ENCODE measurements at regions not wholly inside any gene's neighbourhood (a gene's known extent, or its start where the extent isn't known, plus 50 kb on each side); places are given as distances from the start of the nearest gene placed in this dataset.
"Not testable (repeated sequence)": the region's sequence is repeated elsewhere in the genome, so short reads cannot be mapped to it uniquely, and the experiment has no call there.

DNA sequence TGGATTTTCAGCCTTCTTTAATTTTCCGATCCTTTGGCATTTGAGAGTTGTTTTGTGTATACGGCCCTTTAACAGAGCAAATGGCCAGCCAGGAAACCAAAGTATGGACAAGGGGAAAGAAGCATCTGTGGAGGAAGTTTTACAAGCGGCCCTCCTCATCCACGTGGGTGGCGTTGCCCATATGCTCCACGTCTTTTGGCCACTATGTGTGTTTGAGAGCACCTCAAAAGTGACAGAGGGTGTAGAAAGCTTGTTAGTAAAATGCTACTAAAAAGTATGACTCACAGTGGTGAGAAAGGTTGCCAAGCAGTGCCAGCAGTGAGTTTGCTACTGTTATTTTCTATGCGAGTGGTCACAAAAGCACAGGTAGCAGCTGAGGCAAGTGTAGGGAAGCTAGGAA, 451.8 kb upstream of the NPAP1 start:
- WGBS, 3 donors = 74 to 84% (median 81%) methylated on average over 7 of the region's 7 CpGs
- DNase-seq = no peak
- no peaks in the 10 kb centered on the region for H3K4me1 ChIP-seq (ENCODE audit: insufficient read depth)
- H3K27me3 ChIP-seq = no peaks in the 10 kb centered on the region
- TF ChIP-seq EP300 (IDR thresholded peaks at IDR 0.05) (no peak), POLR2A (IDR thresholded peaks at IDR 0.05) (no peak)
- TF ChIP-seq, protein P1, sequence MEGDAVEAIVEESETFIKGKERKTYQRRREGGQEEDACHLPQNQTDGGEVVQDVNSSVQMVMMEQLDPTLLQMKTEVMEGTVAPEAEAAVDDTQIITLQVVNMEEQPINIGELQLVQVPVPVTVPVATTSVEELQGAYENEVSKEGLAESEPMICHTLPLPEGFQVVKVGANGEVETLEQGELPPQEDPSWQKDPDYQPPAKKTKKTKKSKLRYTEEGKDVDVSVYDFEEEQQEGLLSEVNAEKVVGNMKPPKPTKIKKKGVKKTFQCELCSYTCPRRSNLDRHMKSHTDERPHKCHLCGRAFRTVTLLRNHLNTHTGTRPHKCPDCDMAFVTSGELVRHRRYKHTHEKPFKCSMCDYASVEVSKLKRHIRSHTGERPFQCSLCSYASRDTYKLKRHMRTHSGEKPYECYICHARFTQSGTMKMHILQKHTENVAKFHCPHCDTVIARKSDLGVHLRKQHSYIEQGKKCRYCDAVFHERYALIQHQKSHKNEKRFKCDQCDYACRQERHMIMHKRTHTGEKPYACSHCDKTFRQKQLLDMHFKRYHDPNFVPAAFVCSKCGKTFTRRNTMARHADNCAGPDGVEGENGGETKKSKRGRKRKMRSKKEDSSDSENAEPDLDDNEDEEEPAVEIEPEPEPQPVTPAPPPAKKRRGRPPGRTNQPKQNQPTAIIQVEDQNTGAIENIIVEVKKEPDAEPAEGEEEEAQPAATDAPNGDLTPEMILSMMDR (IDR thresholded peaks at IDR 0.05) = no peak
- intact Hi-C loops (cut with DNase I) = no loop called here
- no peak overlapping the region for H3K27ac ChIP-seq
- no peak overlapping the region for H3K4me3 ChIP-seq
- H3K36me3 ChIP-seq = no peaks in the 10 kb centered on the region
- no peaks in the 10 kb centered on the region for H3K9me3 ChIP-seq

DNA sequence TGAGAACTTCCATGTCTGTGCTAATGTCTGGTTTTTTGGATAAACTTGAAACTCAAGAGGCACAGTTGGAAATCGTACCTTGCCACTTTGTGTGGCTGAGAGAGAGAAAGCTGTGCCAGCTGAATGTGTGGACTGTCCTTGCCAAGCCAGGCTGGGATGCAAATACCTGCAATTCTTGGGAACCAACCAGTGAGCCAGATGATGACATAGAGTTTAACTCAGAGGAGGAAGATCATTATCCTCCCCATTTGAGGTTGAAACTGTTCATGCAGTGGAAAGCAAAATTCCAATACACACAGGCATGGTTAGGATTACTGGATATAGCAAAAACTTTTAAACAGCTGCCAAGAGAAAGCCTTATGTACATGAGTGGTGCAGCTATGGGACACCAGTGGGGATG, 451.4 kb upstream of the NPAP1 start:
- 68 to 96% (median 95%) methylated on average over 1 of the region's 1 CpG for WGBS, 3 donors
- Histone ChIP-seq H3K27ac (no peak overlapping the region), H3K36me3 (no peaks in the 10 kb centered on the region), H3K4me1 (ENCODE audit: insufficient read depth) (no peaks in the 10 kb centered on the region), H3K9me3 (no peaks in the 10 kb centered on the region), H3K4me3 (no peak overlapping the region), H3K27me3 (no peaks in the 10 kb centered on the region)
- TF ChIP-seq, protein P1 (IDR thresholded peaks at IDR 0.05) = no peak
- TF ChIP-seq EP300 (IDR thresholded peaks at IDR 0.05) (no peak), POLR2A (IDR thresholded peaks at IDR 0.05) (no peak)
- intact Hi-C loops (cut with DNase I) = no loop called here
- DNase-seq = no peak

DNA sequence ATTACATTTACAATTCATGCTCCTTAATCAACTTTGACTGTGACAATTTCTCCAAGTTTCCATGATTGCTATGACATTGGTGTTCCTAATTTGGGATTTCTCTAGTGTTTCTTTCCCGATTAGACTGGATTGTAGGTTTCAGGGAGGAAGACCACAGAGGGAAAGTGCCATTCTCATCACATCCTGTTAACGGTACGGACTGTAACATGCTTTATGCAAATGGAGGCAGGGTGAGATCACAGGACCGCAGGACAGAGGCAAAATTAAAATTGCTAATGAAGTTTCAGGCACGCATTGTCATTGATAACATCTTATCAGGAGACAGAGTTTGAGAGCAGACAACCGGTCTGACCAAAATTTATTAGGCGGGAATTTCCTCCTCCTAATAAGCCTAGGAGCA, 446.7 kb upstream of the NPAP1 start:
- H3K4me3 ChIP-seq; H3K4me1 ChIP-seq (ENCODE audit: insufficient read depth); H3K27ac ChIP-seq; H3K36me3 ChIP-seq; H3K27me3 ChIP-seq; DNase-seq; intact Hi-C loops (cut with DNase I); H3K9me3 ChIP-seq: not testable (repeated sequence)
- WGBS, 3 donors = 75 to 89% (median 80%) methylated on average over 7 of the region's 7 CpGs

DNA sequence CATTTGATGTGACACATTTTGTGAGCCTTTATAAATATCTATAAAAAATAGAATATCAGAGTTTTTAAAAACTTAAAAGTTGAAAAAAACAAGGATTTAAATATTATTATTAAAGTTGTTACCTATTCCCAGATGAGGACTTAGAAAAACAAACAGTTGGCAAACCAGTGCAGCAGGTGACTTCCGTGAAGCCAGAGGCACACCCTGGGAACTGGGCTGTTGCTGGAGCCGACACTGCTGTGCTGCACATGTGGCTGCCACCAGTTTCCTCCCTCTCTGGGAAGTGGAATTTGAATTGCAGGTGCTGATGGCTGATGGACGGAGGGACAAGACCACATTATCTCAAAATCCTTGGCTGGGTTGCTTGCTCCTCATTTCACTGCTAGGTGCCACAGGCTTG, 442.4 kb upstream of the NPAP1 start:
- DNase-seq; H3K27me3 ChIP-seq; intact Hi-C loops (cut with DNase I); H3K36me3 ChIP-seq; H3K27ac ChIP-seq; H3K4me1 ChIP-seq (ENCODE audit: insufficient read depth); H3K4me3 ChIP-seq; H3K9me3 ChIP-seq: not testable (repeated sequence)
- WGBS, 3 donors = 71 to 86% (median 75%) methylated on average over 3 of the region's 3 CpGs

DNA sequence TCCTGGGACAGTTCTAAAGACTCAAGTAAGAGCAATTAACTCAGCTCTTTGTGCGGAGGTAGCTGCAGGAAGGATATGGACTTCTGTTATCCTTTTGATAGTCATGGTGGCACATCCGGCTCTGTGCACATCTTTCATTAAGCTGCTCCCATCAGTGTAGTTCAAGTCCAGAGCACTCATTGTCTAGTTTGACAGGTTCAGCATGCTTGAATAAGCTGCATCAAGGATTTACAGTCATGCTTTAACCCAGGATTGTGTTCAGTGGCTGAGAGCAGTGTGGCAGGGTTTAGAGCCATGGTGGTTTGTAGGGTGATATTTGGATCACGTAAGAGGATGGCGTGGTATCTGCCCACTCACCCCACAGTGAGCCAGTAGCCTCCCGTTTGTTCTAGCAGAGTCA, 435.0 kb upstream of the NPAP1 start:
- 86 to 88% (median 87%) methylated on average over 4 to 5 of the region's 5 CpGs for WGBS, 3 donors
- H3K27ac ChIP-seq; H3K4me3 ChIP-seq; H3K36me3 ChIP-seq; H3K9me3 ChIP-seq; DNase-seq; H3K27me3 ChIP-seq; intact Hi-C loops (cut with DNase I); H3K4me1 ChIP-seq (ENCODE audit: insufficient read depth): not testable (repeated sequence)

DNA sequence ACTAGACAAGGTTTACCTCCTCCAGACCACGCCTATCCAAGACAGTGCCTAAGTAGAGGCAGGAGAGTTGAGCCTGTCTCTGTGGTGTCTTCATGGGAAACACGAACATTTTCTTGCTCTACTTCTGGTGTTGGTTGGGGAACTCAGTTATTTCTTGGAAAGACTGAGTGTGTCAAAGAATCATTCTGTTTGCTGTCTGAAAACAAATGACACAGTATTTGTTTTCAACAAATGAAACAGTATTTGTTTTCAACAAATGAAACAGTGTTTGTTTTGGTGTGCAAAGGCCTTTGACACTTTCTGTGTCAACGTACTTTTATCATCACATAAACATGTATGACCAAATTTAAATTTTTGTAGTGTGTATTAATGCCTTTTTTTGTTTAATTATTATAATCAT, 416.5 kb upstream of the NPAP1 start:
- H3K4me3 ChIP-seq; H3K9me3 ChIP-seq; H3K27me3 ChIP-seq; H3K27ac ChIP-seq; DNase-seq; H3K4me1 ChIP-seq (ENCODE audit: insufficient read depth); H3K36me3 ChIP-seq; intact Hi-C loops (cut with DNase I): not testable (repeated sequence)
- 61 to 77% (median 73%) methylated on average over 3 of the region's 3 CpGs for WGBS, 3 donors

DNA sequence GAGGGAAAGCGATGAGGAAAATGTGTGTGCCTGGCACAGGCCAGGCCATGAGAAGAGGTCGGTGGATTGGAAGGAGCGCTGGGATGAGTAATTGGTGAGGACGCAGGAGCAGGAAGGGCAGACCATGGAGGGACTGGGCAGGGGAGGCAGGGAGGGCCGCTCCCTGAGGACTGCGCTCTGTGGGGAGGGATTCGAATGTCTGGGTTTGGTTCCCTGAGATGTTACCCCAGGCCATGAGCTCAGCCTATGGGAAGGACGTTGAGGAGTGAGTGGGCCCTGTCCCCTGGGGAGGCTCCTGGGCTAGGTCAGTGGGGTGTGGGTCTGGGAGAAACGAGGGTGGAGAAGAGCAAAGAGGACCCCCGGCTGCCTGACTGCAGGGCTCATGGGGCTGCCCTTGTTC, 415.2 kb upstream of the NPAP1 start:
- H3K36me3 ChIP-seq; H3K4me3 ChIP-seq; H3K4me1 ChIP-seq (ENCODE audit: insufficient read depth); H3K27ac ChIP-seq; H3K27me3 ChIP-seq; intact Hi-C loops (cut with DNase I); H3K9me3 ChIP-seq; DNase-seq: not testable (repeated sequence)
- WGBS, 3 donors = 84 to 90% (median 86%) methylated on average over 9 to 10 of the region's 10 CpGs

DNA sequence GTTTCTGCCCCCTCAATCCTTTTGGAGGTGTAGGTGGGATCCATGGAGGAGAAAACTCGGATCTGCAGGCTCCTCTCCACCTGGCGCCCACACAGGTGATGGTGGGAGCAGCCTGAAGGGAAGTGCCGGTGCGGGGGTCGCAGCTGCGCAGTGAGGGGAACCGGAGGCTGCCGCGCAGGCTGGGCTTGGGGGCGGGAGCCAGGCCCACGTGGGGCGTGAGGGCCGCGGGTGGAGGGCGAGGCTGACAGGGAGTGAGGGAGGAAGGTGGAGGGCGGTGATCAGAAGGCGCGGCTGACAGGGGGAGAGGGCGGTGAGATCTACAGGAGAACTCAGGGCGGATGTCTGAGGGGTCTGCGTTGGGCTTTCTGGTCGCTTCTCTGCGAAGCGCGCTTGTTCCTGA, 414.7 kb upstream of the NPAP1 start:
- H3K4me1 ChIP-seq (ENCODE audit: insufficient read depth); DNase-seq; H3K27me3 ChIP-seq; H3K4me3 ChIP-seq; H3K9me3 ChIP-seq; H3K27ac ChIP-seq; H3K36me3 ChIP-seq; intact Hi-C loops (cut with DNase I): not testable (repeated sequence)
- 14 to 36% (median 35%) methylated on average over 16 to 18 of the region's 25 CpGs for WGBS, 3 donors

DNA sequence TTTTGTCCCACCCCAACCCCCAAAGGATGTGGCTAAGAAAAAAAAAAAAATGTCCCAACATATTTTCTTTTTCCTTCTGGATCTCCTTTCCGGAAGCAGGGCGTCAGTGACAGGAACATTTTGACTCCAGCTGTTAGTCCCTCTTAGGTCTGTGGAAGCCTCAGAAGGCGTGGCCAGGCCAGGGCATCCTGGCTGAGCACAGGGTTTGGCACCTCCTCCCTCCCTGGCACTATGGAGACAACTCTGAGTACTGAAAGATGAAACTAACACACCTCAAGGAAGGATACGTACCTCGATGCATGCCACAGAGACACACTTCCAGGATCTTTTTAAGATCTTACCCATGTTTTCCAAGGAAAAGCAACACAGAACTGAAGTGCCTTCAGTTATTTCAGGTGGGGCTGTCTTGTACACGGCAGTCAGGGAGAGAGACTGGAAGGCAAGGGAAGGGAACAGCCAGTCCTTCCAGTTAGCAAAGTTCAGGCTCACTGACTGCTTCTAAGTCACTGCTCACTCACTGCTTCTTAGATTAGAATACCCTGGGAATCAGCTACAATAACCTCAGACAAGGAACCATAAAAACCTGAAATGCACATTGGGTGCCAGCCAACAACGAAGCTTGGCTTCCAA, 406.9 kb upstream of the NPAP1 start:
- H3K36me3 ChIP-seq; H3K9me3 ChIP-seq; H3K27me3 ChIP-seq; H3K27ac ChIP-seq; H3K4me1 ChIP-seq (ENCODE audit: insufficient read depth); DNase-seq; intact Hi-C loops (cut with DNase I); H3K4me3 ChIP-seq: not testable (repeated sequence)
- 64 to 72% (median 69%) methylated on average over 7 of the region's 7 CpGs for WGBS, 3 donors
